GM23338 (cell line): ENCODE measurements at regions not wholly inside any gene's neighbourhood (a gene's known extent, or its start where the extent isn't known, plus 50 kb on each side); places are given as distances from the start of the nearest gene placed in this dataset.

Experiments used
- ATAC-seq: fragments of 200-7000 bp; cut with Tn5 transposase; 3 replicates; pipeline ENCODE4 v1.9.1; 2020
- DNase-seq: peaks from one replicate; pipeline ENCODE4 v3.0.0-alpha.2; 2015; ENCODE audit warnings: low spot score
- H2AFZ ChIP-seq: fragments of 200-600 bp; sonication (generic); 2 replicates; pipeline ENCODE4 v1.8.0; 2016; ENCODE audit warnings: antibody characterized with exemption, mild to moderate bottlenecking, moderate library complexity
- H3F3A ChIP-seq: fragments of 200-600 bp; sonication (generic); replicated peaks from 2 replicates; pipeline ENCODE4 v1.8.0; 2017; ENCODE audit warnings: antibody characterized with exemption, mixed run types, low read depth
- H3K27ac ChIP-seq: fragments of 200-600 bp; sonication (generic); 2 replicates; pipeline ENCODE4 v1.6.1; 2016; ENCODE audit warnings: low read depth
- H3K27me3 ChIP-seq: fragments of 200-600 bp; sonication (generic); 2 replicates; pipeline ENCODE4 v1.8.0; 2016; ENCODE audit warnings: mild to moderate bottlenecking, mixed run types, moderate library complexity; ENCODE audit not compliant: insufficient read depth
- H3K36me3 ChIP-seq: fragments of 200-600 bp; sonication (generic); 2 replicates; pipeline ENCODE4 v1.8.0; 2016; ENCODE audit warnings: mild to moderate bottlenecking; ENCODE audit not compliant: insufficient read depth
- H3K4me1 ChIP-seq: fragments of 200-600 bp; sonication (generic); 2 replicates; pipeline ENCODE4 v1.8.0; 2016; ENCODE audit warnings: mild to moderate bottlenecking, moderate library complexity; ENCODE audit not compliant: insufficient read depth
- H3K4me2 ChIP-seq: fragments of 200-600 bp; sonication (generic); 2 replicates; pipeline ENCODE4 v1.7.1; 2017; ENCODE audit warnings: mixed run types
- H3K4me3 ChIP-seq: fragments of 200-600 bp; sonication (generic); 2 replicates; pipeline ENCODE4 v1.6.1; 2016; ENCODE audit warnings: mixed run types
- H3K79me2 ChIP-seq: fragments of 200-600 bp; sonication (generic); replicated peaks from 2 replicates; pipeline ENCODE4 v1.8.0; 2017; ENCODE audit warnings: mild to moderate bottlenecking; ENCODE audit not compliant: insufficient read depth
- H3K9me2 ChIP-seq: fragments of 200-600 bp; sonication (generic); 2 replicates; pipeline ENCODE4 v1.8.0; 2017; ENCODE audit not compliant: insufficient read depth
- H4K20me1 ChIP-seq: fragments of 200-600 bp; sonication (generic); replicated peaks from 2 replicates; pipeline ENCODE4 v1.8.0; 2017; ENCODE audit warnings: mild to moderate bottlenecking; ENCODE audit not compliant: insufficient read depth
- H3K27ac Mint-ChIP-seq: 2 replicates; pipeline ENCODE4 v1.8.0; 2020; ENCODE audit warnings: inconsistent platforms, mild to moderate bottlenecking, moderate library complexity, mixed read lengths
- H3K27me3 Mint-ChIP-seq: 3 replicates; pipeline ENCODE4 v1.8.0; 2022; ENCODE audit warnings: low read depth, mild to moderate bottlenecking, moderate library complexity, mixed read lengths, inconsistent platforms; ENCODE audit not compliant: insufficient read depth, poor library complexity
- H3K36me3 Mint-ChIP-seq: 3 replicates; pipeline ENCODE4 v1.8.0; 2021; ENCODE audit warnings: low read depth, mild to moderate bottlenecking, inconsistent platforms, moderate library complexity, mixed read lengths
- H3K4me1 Mint-ChIP-seq: 3 replicates; pipeline ENCODE4 v1.8.0; 2020; ENCODE audit warnings: mild to moderate bottlenecking, inconsistent platforms, mixed read lengths
- H3K4me3 Mint-ChIP-seq: 3 replicates; pipeline ENCODE4 v1.8.0; 2021; ENCODE audit warnings: moderate library complexity, mild to moderate bottlenecking, inconsistent platforms, mixed read lengths
- H3K9me3 Mint-ChIP-seq: 3 replicates; pipeline ENCODE4 v1.8.0; 2020; ENCODE audit warnings: moderate library complexity, mild to moderate bottlenecking, inconsistent platforms, mixed read lengths
- CREB1 ChIP-seq: fragments of 250-450 bp; sonication (Bioruptor Pico); IDR thresholded peaks from 2 replicates; pipeline ENCODE4 v1.5.0; 2020; ENCODE audit warnings: low read depth, mild to moderate bottlenecking, moderate library complexity
- EZH2 ChIP-seq: fragments of 200-600 bp; sonication (generic); IDR thresholded peaks from one replicate; pipeline ENCODE4 v1.8.0; 2017; ENCODE audit warnings: antibody characterized with exemption, mild to moderate bottlenecking, low read depth; ENCODE audit not compliant: unreplicated experiment
- EZH2phosphoT487 ChIP-seq: fragments of 200-600 bp; sonication (generic); IDR thresholded peaks from one replicate; pipeline ENCODE4 v1.8.1; 2018; ENCODE audit warnings: antibody characterized with exemption; ENCODE audit not compliant: unreplicated experiment
- JUNB ChIP-seq: IDR thresholded peaks from one replicate; pipeline ENCODE4 v1.6.1; 2016; ENCODE audit warnings: antibody characterized with exemption; ENCODE audit not compliant: unreplicated experiment
- NANOG ChIP-seq: IDR thresholded peaks from 2 replicates; pipeline ENCODE4 v1.6.1; 2016; ENCODE audit warnings: antibody characterized with exemption, borderline replicate concordance
- POLR2AphosphoS5 ChIP-seq: IDR thresholded peaks from 2 replicates; pipeline ENCODE4 v1.6.1; 2016; ENCODE audit warnings: antibody characterized with exemption, low read depth
- STAT1 ChIP-seq: IDR thresholded peaks from one replicate; pipeline ENCODE4 v1.6.1; 2016; ENCODE audit warnings: antibody characterized with exemption; ENCODE audit not compliant: unreplicated experiment
- ZNF114 ChIP-seq: fragments of 250-450 bp; sonication (Bioruptor Pico); IDR thresholded peaks from 2 replicates; pipeline ENCODE4 v1.5.0; 2020; ENCODE audit warnings: mild to moderate bottlenecking, moderate library complexity
- ZNF331 ChIP-seq: fragments of 250-450 bp; sonication (Bioruptor Pico); IDR thresholded peaks from 2 replicates; pipeline ENCODE4 v1.5.0; 2020; ENCODE audit warnings: low read depth, mild to moderate bottlenecking, moderate library complexity
- TF ChIP-seq, protein P1 (sequence below): IDR thresholded peaks from 2 replicates; pipeline ENCODE4 v1.6.1; 2016; ENCODE audit warnings: antibody characterized with exemption
- TF ChIP-seq, protein P2 (sequence below): IDR thresholded peaks from one replicate; pipeline ENCODE4 v1.6.1; 2018; ENCODE audit warnings: antibody characterized with exemption; ENCODE audit not compliant: unreplicated experiment
- TF ChIP-seq, protein P3 (sequence below): fragments of 250-450 bp; sonication (Bioruptor Pico); IDR thresholded peaks from 2 replicates; pipeline ENCODE4 v1.5.0; 2020; ENCODE audit warnings: mild to moderate bottlenecking, moderate library complexity
- TF ChIP-seq, protein P4 (sequence below), 2 experiments: fragments of 200-600 bp in 1 of 2; sonication (generic) in 1 of 2; conservative IDR thresholded peaks; 2 replicates each; pipeline versions ENCODE4 v1.5.1 to v1.6.1; 2016 to 2017; ENCODE audit warnings: antibody characterized with exemption in 2 of 2, low read depth in 2 of 2, mild to moderate bottlenecking in 2 of 2, moderate library complexity in 1 of 2

DNA sequence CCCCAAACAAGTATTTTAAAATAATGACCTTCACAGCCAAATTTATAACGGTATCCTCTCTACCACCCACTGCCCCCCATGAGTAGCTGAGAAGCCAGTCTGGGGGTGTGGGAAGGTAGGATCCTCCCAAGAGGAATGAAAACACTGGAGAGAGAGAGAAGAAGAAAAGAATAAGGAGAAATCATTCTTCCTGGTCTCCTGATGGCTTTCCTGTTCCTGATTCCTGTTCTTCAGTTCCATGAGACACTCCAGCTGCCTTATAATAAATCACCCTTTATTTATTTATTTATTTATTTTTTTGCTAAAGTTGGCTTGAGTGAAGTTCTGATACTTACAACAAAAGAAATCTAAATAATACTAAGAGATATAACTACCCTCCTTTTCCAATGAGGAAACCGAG is 56.4 kb upstream of the FAM20A start:
- Histone ChIP-seq H4K20me1 (no peaks in the 10 kb centered on the region), H3K79me2 (no peaks in the 10 kb centered on the region), H3K27me3 (no peaks in the 10 kb centered on the region), H3K27ac (no peak overlapping the region), H3K4me2 (no peak overlapping the region), H2AFZ (peak overlapping the region; percentile 63; the same call in 1 of the 2 replicates), H3K4me1 (peaks cover 26% of the 10 kb centered on the region), H3K4me3 (no peak overlapping the region), H3K36me3 (no peaks in the 10 kb centered on the region), H3K9me2 (no peaks in the 10 kb centered on the region), H3F3A (no peaks in the 10 kb centered on the region)
- Mint-ChIP-seq H3K9me3 (no peaks in the 10 kb centered on the region), H3K27me3 (no peaks in the 10 kb centered on the region), H3K36me3 (no peaks in the 10 kb centered on the region), H3K27ac (no peak overlapping the region), H3K4me1 (peaks cover 17% of the 10 kb centered on the region), H3K4me3 (no peak overlapping the region)
- ATAC-seq = no peak
- no peak for DNase-seq
- TF ChIP-seq EZH2phosphoT487 = no peak
- TF ChIP-seq CREB1 (CRISPR knock-in tag) = no peak
- TF ChIP-seq, protein P1, sequence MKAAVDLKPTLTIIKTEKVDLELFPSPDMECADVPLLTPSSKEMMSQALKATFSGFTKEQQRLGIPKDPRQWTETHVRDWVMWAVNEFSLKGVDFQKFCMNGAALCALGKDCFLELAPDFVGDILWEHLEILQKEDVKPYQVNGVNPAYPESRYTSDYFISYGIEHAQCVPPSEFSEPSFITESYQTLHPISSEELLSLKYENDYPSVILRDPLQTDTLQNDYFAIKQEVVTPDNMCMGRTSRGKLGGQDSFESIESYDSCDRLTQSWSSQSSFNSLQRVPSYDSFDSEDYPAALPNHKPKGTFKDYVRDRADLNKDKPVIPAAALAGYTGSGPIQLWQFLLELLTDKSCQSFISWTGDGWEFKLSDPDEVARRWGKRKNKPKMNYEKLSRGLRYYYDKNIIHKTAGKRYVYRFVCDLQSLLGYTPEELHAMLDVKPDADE = no peak
- no peak for TF ChIP-seq ZNF331 (CRISPR knock-in tag)
- no peak for TF ChIP-seq JUNB
- TF ChIP-seq, protein P2, sequence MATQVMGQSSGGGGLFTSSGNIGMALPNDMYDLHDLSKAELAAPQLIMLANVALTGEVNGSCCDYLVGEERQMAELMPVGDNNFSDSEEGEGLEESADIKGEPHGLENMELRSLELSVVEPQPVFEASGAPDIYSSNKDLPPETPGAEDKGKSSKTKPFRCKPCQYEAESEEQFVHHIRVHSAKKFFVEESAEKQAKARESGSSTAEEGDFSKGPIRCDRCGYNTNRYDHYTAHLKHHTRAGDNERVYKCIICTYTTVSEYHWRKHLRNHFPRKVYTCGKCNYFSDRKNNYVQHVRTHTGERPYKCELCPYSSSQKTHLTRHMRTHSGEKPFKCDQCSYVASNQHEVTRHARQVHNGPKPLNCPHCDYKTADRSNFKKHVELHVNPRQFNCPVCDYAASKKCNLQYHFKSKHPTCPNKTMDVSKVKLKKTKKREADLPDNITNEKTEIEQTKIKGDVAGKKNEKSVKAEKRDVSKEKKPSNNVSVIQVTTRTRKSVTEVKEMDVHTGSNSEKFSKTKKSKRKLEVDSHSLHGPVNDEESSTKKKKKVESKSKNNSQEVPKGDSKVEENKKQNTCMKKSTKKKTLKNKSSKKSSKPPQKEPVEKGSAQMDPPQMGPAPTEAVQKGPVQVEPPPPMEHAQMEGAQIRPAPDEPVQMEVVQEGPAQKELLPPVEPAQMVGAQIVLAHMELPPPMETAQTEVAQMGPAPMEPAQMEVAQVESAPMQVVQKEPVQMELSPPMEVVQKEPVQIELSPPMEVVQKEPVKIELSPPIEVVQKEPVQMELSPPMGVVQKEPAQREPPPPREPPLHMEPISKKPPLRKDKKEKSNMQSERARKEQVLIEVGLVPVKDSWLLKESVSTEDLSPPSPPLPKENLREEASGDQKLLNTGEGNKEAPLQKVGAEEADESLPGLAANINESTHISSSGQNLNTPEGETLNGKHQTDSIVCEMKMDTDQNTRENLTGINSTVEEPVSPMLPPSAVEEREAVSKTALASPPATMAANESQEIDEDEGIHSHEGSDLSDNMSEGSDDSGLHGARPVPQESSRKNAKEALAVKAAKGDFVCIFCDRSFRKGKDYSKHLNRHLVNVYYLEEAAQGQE = no peak
- no peak for TF ChIP-seq NANOG
- TF ChIP-seq STAT1 = no peak
- no peak for TF ChIP-seq EZH2
- TF ChIP-seq, protein P3, sequence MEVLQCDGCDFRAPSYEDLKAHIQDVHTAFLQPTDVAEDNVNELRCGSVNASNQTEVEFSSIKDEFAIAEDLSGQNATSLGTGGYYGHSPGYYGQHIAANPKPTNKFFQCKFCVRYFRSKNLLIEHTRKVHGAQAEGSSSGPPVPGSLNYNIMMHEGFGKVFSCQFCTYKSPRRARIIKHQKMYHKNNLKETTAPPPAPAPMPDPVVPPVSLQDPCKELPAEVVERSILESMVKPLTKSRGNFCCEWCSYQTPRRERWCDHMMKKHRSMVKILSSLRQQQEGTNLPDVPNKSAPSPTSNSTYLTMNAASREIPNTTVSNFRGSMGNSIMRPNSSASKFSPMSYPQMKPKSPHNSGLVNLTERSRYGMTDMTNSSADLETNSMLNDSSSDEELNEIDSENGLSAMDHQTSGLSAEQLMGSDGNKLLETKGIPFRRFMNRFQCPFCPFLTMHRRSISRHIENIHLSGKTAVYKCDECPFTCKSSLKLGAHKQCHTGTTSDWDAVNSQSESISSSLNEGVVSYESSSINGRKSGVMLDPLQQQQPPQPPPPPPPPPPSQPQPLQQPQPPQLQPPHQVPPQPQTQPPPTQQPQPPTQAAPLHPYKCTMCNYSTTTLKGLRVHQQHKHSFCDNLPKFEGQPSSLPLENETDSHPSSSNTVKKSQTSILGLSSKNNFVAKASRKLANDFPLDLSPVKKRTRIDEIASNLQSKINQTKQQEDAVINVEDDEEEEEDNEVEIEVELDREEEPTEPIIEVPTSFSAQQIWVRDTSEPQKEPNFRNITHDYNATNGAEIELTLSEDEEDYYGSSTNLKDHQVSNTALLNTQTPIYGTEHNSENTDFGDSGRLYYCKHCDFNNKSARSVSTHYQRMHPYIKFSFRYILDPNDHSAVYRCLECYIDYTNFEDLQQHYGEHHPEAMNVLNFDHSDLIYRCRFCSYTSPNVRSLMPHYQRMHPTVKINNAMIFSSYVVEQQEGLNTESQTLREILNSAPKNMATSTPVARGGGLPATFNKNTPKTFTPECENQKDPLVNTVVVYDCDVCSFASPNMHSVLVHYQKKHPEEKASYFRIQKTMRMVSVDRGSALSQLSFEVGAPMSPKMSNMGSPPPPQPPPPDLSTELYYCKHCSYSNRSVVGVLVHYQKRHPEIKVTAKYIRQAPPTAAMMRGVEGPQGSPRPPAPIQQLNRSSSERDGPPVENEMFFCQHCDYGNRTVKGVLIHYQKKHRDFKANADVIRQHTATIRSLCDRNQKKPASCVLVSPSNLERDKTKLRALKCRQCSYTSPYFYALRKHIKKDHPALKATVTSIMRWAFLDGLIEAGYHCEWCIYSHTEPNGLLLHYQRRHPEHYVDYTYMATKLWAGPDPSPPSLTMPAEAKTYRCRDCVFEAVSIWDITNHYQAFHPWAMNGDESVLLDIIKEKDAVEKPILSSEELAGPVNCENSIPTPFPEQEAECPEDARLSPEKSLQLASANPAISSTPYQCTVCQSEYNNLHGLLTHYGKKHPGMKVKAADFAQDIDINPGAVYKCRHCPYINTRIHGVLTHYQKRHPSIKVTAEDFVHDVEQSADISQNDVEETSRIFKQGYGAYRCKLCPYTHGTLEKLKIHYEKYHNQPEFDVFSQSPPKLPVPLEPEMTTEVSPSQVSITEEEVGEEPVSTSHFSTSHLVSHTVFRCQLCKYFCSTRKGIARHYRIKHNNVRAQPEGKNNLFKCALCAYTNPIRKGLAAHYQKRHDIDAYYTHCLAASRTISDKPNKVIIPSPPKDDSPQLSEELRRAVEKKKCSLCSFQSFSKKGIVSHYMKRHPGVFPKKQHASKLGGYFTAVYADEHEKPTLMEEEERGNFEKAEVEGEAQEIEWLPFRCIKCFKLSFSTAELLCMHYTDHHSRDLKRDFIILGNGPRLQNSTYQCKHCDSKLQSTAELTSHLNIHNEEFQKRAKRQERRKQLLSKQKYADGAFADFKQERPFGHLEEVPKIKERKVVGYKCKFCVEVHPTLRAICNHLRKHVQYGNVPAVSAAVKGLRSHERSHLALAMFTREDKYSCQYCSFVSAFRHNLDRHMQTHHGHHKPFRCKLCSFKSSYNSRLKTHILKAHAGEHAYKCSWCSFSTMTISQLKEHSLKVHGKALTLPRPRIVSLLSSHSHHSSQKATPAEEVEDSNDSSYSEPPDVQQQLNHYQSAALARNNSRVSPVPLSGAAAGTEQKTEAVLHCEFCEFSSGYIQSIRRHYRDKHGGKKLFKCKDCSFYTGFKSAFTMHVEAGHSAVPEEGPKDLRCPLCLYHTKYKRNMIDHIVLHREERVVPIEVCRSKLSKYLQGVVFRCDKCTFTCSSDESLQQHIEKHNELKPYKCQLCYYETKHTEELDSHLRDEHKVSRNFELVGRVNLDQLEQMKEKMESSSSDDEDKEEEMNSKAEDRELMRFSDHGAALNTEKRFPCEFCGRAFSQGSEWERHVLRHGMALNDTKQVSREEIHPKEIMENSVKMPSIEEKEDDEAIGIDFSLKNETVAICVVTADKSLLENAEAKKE = no peak
- TF ChIP-seq, protein P4, sequence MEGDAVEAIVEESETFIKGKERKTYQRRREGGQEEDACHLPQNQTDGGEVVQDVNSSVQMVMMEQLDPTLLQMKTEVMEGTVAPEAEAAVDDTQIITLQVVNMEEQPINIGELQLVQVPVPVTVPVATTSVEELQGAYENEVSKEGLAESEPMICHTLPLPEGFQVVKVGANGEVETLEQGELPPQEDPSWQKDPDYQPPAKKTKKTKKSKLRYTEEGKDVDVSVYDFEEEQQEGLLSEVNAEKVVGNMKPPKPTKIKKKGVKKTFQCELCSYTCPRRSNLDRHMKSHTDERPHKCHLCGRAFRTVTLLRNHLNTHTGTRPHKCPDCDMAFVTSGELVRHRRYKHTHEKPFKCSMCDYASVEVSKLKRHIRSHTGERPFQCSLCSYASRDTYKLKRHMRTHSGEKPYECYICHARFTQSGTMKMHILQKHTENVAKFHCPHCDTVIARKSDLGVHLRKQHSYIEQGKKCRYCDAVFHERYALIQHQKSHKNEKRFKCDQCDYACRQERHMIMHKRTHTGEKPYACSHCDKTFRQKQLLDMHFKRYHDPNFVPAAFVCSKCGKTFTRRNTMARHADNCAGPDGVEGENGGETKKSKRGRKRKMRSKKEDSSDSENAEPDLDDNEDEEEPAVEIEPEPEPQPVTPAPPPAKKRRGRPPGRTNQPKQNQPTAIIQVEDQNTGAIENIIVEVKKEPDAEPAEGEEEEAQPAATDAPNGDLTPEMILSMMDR (conservative IDR thresholded peaks at IDR 0.05; ENCODE audit: low read depth in 2 of 2) = no peak
- TF ChIP-seq POLR2AphosphoS5 = no peak
- no peak for TF ChIP-seq ZNF114
